ENCODE measurements at regions not wholly inside any gene's neighbourhood (a gene's known extent, or its start where the extent isn't known, plus 50 kb on each side); places are given as distances from the start of the nearest gene placed in this dataset.

DNA sequence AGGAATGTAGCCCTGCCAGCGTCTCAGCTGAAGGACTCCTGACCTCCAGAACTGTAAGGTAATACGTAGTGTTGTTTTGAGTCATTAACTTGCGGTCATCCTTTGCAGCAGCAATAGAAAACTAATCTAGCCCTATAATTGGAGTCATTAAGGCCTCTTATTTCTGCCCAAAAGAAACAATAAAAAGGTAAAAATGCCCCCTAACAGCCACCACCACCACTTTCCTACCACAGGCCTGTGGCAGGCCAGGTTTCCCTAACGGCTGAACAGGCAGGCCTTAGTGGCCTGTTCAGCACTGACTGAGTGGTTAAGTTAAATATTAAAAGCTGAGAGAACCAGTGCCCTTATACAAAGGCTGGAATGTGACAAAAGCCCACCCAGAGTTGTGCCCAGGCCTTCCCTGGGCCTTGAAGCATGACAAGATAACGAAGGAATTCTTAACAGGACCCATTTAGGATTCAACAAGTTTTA lies 286.5 kb upstream of the ERCC4 start:
- Mint-ChIP-seq H3K27ac (ENCODE audit: unreplicated experiment) (no peak overlapping the region), H3K4me1 (ENCODE audit: unreplicated experiment) (peaks cover 4% of the 10 kb centered on the region), H3K36me3 (ENCODE audit: low read depth, unreplicated experiment) (no peaks in the 10 kb centered on the region), H3K4me3 (ENCODE audit: unreplicated experiment) (no peak overlapping the region), H3K27me3 (ENCODE audit: unreplicated experiment) (peaks cover 1% of the 10 kb centered on the region), H3K9me3 (ENCODE audit: unreplicated experiment) (no peaks in the 10 kb centered on the region)
- DNase-seq (ENCODE audit: low spot score), result no peak
- TF ChIP-seq CTCF (IDR thresholded peaks at IDR 0.05; ENCODE audit: unreplicated experiment), result no peak

DNA sequence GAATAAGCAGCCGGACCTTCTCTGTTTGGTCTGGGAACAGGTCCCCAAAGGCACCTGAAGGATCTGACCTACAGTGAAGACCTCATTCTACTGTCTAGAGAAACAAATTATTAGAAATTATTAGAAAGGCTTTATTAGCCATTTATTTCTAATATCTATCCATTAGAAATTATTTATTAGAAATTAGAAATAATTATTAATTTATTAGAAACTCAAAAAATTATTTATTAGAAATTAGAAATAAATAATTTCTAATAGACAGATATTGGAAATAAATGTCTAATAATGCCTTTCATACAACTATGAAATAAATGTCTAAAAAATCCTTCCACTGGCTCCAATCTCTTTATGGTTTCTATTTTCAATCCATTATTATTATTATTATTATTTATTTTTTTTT lies 285.7 kb upstream of the ERCC4 start:
- Mint-ChIP-seq H3K36me3 (ENCODE audit: low read depth, unreplicated experiment) (no peaks in the 10 kb centered on the region), H3K4me3 (ENCODE audit: unreplicated experiment) (no peak overlapping the region), H3K9me3 (ENCODE audit: unreplicated experiment) (no peaks in the 10 kb centered on the region), H3K4me1 (ENCODE audit: unreplicated experiment) (peaks cover 4% of the 10 kb centered on the region), H3K27me3 (ENCODE audit: unreplicated experiment) (peaks cover 1% of the 10 kb centered on the region), H3K27ac (ENCODE audit: unreplicated experiment) (no peak overlapping the region)
- no peak for TF ChIP-seq CTCF (IDR thresholded peaks at IDR 0.05; ENCODE audit: unreplicated experiment)
- no peak for DNase-seq (ENCODE audit: low spot score)

DNA sequence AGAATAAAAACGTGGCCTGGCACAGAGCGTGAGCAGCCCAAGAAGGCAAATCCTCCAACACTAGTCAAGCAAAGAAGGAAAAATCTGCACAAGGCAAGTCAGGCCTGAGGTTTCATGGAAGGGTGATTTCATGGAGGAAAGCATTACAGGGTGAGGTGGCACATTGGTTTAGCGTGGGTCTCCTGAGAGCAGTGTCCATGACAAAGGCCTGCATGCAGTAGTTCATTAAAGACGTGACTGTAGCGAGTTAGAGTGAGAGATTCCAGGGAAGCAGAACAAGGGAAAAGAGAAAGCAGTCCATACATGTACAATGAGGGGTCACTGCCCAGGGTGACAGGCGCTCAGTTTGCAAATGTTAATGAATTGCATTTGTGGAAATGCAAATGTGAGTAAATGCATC lies 285.0 kb upstream of the ERCC4 start:
- Mint-ChIP-seq H3K4me1 (ENCODE audit: unreplicated experiment) (peaks cover 4% of the 10 kb centered on the region), H3K36me3 (ENCODE audit: low read depth, unreplicated experiment) (no peaks in the 10 kb centered on the region), H3K4me3 (ENCODE audit: unreplicated experiment) (no peak overlapping the region), H3K27ac (ENCODE audit: unreplicated experiment) (no peak overlapping the region), H3K27me3 (ENCODE audit: unreplicated experiment) (peaks cover 1% of the 10 kb centered on the region), H3K9me3 (ENCODE audit: unreplicated experiment) (no peaks in the 10 kb centered on the region)
- no peak for TF ChIP-seq CTCF (IDR thresholded peaks at IDR 0.05; ENCODE audit: unreplicated experiment)
- DNase-seq (ENCODE audit: low spot score), result no peak

GRCh38 chr16:13638218-13638617 lies 281.7 kb upstream of the ERCC4 start:
- H3K36me3 Mint-ChIP-seq (ENCODE audit: low read depth, unreplicated experiment), result peaks cover 3% of the 10 kb centered on the region
- DNase-seq (ENCODE audit: low spot score), result no peak
- no peaks in the 10 kb centered on the region for H3K4me1 Mint-ChIP-seq (ENCODE audit: unreplicated experiment)
- TF ChIP-seq CTCF (IDR thresholded peaks at IDR 0.05; ENCODE audit: unreplicated experiment), result no peak
- H3K9me3 Mint-ChIP-seq (ENCODE audit: unreplicated experiment), result no peaks in the 10 kb centered on the region
- no peak overlapping the region for H3K27ac Mint-ChIP-seq (ENCODE audit: unreplicated experiment)
- peaks cover 1% of the 10 kb centered on the region for H3K27me3 Mint-ChIP-seq (ENCODE audit: unreplicated experiment)
- H3K4me3 Mint-ChIP-seq (ENCODE audit: unreplicated experiment), result no peak overlapping the region

DNA sequence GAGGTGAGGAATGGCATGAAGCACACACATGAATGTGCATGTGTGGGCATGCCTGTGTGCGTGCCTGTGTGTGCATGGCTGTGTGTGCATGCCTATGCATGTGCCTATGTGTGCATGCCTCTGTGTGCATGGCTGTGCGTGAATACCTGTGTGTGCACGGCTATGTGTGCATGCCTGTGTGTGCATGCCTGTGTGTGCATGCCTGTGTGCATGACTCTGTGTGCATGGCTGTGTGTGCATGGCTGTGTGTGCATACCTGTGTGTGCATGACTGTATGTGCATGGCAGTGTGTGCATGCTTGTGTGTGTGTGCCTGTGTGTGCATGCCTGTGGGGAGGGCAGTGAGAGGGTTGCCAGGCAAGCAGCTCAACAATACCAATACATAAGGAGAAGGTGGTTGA lies 276.5 kb upstream of the ERCC4 start:
- no peak for DNase-seq (ENCODE audit: low spot score)
- Mint-ChIP-seq H3K4me1 (ENCODE audit: unreplicated experiment) (no peaks in the 10 kb centered on the region), H3K27me3 (ENCODE audit: unreplicated experiment) (no peaks in the 10 kb centered on the region), H3K36me3 (ENCODE audit: low read depth, unreplicated experiment) (peaks cover 3% of the 10 kb centered on the region), H3K9me3 (ENCODE audit: unreplicated experiment) (no peaks in the 10 kb centered on the region), H3K4me3 (ENCODE audit: unreplicated experiment) (no peak overlapping the region), H3K27ac (ENCODE audit: unreplicated experiment) (no peak overlapping the region)
- no peak for TF ChIP-seq CTCF (IDR thresholded peaks at IDR 0.05; ENCODE audit: unreplicated experiment)

Data from endothelial cell (in vitro differentiated cells).